ENCODE measurements at regions not wholly inside any gene's neighbourhood (a gene's known extent, or its start where the extent isn't known, plus 50 kb on each side); places are given as distances from the start of the nearest gene placed in this dataset.

DNA sequence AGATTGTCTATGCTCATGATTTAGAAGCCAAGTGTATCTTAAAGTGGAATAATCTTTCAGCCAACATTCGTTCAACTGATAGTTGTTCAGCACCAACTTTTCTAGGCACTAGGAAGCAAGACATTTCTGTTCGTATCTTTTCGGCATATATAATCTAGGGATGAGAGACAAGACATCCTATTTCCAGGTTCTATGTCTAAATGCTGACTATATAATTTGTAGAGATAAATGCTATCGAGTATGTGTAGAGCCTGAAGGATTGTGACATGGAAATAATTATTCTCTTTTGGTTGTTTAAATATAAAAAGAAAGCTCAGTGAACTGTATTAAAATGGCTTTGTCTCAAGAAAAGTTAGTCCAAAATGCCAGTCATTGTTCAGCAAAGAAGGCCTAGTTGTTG, 371.6 kb downstream of the DOK5 start:
- WGBS (ENCODE audit: insufficient coverage, low coverage, low lambda C conversion rate, missing lambda C conversion rate): 57% methylated on average over 4 of the region's 4 CpGs
- Histone ChIP-seq H3K4me3 (no peak overlapping the region), H3K4me1 (no peaks in the 10 kb centered on the region), H3K27me3 (no peaks in the 10 kb centered on the region), H3K9me3 (no peaks in the 10 kb centered on the region), H3K36me3 (no peaks in the 10 kb centered on the region), H3K27ac (no peak overlapping the region)
- intact Hi-C loops (cut with DNase I): no loop called here
- TF ChIP-seq CTCF (IDR thresholded peaks at IDR 0.05) (no peak), POLR2A (IDR thresholded peaks at IDR 0.05) (no peak)
- DNase-seq (no peak), ATAC-seq (no peak)

- DNase-seq (no peak), ATAC-seq (no peak)
- Histone ChIP-seq H3K27ac (no peak overlapping the region), H3K4me1 (no peaks in the 10 kb centered on the region), H3K27me3 (no peaks in the 10 kb centered on the region), H3K9me3 (no peaks in the 10 kb centered on the region), H3K4me3 (no peak overlapping the region), H3K36me3 (no peaks in the 10 kb centered on the region)
- WGBS (ENCODE audit: insufficient coverage, low coverage, low lambda C conversion rate, missing lambda C conversion rate): 38% methylated on average over 2 of the region's 2 CpGs
- TF ChIP-seq POLR2A (IDR thresholded peaks at IDR 0.05) (no peak), CTCF (IDR thresholded peaks at IDR 0.05) (no peak)
- intact Hi-C loops (cut with DNase I): no loop called here
Observed at GRCh38 chr20:54844346-54844745, 369.0 kb downstream of the DOK5 start.

DNA sequence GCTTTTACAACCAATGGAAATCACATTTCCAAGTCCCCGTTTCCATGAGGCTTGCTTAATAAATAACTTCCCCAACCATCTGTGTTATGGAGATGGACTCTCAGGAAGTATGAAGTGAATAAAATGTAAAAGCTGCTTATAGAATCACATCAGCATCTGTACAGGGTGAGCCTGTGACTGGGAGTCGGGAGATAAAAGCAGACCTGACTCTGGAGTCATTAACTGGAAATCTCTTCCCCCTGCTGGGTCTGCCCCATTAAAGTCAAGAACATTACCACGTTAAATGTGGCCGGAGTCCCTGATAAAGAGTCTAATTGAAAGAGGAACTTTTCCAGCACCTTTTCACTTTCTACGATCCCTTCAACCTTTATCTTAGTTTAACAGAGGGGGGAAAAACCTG, 368.5 kb downstream of the DOK5 start:
- intact Hi-C loops (cut with DNase I): no loop called here
- DNase-seq: no peak
- Histone ChIP-seq H3K36me3 (no peaks in the 10 kb centered on the region), H3K4me3 (no peak overlapping the region), H3K27me3 (no peaks in the 10 kb centered on the region), H3K4me1 (no peaks in the 10 kb centered on the region), H3K27ac (no peak overlapping the region), H3K9me3 (no peaks in the 10 kb centered on the region)
- ATAC-seq: no peak
- no peak for TF ChIP-seq POLR2A (IDR thresholded peaks at IDR 0.05)
- no peak for TF ChIP-seq CTCF (IDR thresholded peaks at IDR 0.05)
- 7% methylated on average over 5 of the region's 5 CpGs for WGBS (ENCODE audit: insufficient coverage, low coverage, low lambda C conversion rate, missing lambda C conversion rate)

GRCh38 chr20:54843431-54843830, 368.0 kb downstream of the DOK5 start:
- intact Hi-C loops (cut with DNase I): no loop called here
- TF ChIP-seq POLR2A (IDR thresholded peaks at IDR 0.05): no peak
- TF ChIP-seq CTCF (IDR thresholded peaks at IDR 0.05): no peak

GRCh38 chr20:54839224-54839623, 363.8 kb downstream of the DOK5 start:
- ATAC-seq (no peak), DNase-seq (no peak)
- intact Hi-C loops (cut with DNase I): no loop called here
- no peak overlapping the region for H3K4me3 ChIP-seq
- WGBS (ENCODE audit: insufficient coverage, low coverage, low lambda C conversion rate, missing lambda C conversion rate): 52% methylated on average over 6 of the region's 6 CpGs
- no peaks in the 10 kb centered on the region for H3K27me3 ChIP-seq
- TF ChIP-seq POLR2A (IDR thresholded peaks at IDR 0.05) (no peak), CTCF (IDR thresholded peaks at IDR 0.05) (no peak)
- H3K4me1 ChIP-seq: no peaks in the 10 kb centered on the region
- no peaks in the 10 kb centered on the region for H3K36me3 ChIP-seq
- no peaks in the 10 kb centered on the region for H3K9me3 ChIP-seq
- no peak overlapping the region for H3K27ac ChIP-seq

More at GRCh38 chr20:54843431-54843830, 368.0 kb downstream of the DOK5 start:
- H3K36me3 ChIP-seq: no peaks in the 10 kb centered on the region
- no peak overlapping the region for H3K27ac ChIP-seq
- DNase-seq: no peak
- H3K4me1 ChIP-seq: no peaks in the 10 kb centered on the region
- no peaks in the 10 kb centered on the region for H3K9me3 ChIP-seq
- WGBS (ENCODE audit: insufficient coverage, low coverage, low lambda C conversion rate, missing lambda C conversion rate): 50% methylated on average over 1 of the region's 1 CpG
- H3K27me3 ChIP-seq: no peaks in the 10 kb centered on the region
- ATAC-seq: no peak
- no peak overlapping the region for H3K4me3 ChIP-seq
